NCI-H146 (cell line): ENCODE measurements at regions not wholly inside any gene's neighbourhood (a gene's known extent, or its start where the extent isn't known, plus 50 kb on each side); places are given as distances from the start of the nearest gene placed in this dataset.

Source experiments
- DNase-seq: peaks from one replicate; lab custom pipeline; 2025; lab: John Stamatoyannopoulos, UW

DNA sequence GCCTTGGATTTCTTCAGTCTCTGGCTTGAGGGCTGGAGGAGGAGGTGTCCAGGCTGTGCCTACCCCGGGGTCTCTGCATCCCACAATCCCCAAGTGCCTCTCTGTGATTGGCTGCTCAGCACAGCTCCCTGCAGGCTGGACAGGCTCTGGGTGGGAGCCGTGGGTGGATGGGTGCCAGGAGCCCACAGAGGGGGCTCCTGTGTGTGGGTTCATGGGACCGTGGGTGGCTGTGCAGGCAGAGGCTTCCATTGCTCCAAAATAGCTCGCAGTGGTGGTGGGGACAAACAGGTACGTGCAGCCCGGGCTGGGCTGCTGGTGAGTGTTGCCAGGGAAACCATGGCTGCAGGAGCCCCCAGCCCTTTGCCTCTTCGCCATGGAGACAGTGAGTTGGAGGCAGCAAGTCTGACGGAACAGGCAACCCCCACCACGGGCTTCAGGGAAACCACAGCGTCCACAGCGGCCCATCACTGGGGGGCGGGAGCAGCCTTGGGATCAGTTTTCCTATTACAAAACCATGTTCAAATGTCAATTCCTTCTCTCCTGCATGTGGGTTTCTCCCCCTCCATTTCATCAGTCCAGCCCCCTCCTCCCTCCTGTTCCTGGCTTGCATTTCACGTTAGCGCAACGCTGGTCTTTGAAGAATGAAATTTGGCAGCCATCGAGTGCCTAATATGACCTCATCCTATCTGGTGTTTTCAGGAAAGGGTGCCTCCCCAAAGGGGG lies 155.2 kb downstream of the TRIM29 start:
- no peak for DNase-seq

DNA sequence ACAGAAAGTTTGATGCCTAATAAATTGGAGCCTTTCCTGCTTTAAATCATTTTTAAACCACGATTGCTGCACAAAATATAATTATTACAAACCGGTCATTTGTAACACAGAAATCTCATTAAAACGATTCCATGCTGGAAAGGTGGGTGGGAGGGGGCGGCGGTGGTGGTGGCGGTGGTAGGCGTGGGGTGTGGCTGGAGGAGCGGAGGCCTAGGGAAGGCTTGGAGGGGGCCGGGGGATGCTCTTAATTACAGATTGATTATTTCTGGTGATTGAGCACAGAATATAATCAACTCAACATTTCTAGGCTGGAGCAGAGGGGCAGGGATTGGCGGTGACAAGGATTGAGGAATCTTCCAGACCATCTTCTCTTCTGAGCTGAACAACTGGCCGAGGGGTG lies 157.5 kb downstream of the TRIM29 start:
- no peak for DNase-seq

DNA sequence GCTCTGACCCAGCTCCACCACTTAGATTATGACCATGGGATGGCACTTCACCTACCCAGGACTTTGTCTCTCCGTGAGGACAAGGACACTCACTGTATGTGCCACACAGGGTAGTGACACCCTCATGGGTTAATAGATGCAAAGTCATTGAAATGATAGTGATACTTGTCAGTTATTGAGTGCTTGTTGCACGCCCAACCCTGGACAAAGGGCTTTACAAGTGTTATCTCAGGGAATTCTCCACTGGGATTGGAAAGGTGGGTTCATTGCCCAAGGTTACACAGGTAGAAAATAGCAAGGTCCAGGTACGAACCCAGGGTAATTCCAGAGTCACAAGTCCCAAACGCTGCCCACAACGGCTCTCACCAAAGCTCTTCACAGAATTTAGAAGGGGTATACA lies 158.2 kb downstream of the TRIM29 start:
- no peak for DNase-seq

DNA sequence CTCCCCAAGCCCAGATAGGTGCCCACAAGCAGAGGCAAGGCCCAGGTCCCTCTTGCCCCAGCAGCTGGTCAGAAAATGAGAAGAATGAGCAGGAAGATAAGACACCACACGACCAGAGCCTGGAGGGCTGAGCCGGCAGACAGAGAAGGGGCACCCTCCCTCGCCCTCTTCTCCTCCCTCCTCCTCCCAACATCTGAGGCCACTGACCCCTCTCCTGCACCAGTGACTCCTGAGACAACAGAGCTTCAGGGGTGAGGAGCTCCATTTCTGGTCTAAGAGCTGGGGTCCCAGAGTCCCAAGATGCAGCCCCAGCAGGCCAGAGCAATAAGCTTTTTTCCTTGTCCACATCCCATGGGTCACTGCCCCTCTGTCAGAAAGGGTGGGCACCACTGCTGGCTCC lies 159.2 kb downstream of the TRIM29 start:
- no peak for DNase-seq

DNA sequence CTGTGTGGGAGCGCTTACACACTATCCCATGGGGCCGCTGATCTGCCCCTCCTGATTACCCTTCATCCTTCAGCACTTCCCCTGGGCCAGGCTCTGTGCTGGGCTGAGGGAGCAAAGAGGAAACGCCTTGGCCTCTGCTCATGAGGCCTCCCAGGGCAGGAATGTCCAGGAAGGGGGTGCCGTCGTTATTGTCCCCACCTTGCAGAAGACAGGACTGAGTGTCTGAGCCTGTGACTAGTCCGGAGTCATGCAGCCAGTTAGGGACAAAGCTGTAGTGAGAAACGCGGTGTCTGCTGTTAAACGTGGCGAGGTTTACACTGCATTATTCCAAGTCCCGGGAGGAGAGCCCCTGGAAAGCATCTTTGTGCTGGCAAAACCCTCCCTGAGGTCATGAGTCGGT lies 160.0 kb downstream of the TRIM29 start:
- no peak for DNase-seq

DNA sequence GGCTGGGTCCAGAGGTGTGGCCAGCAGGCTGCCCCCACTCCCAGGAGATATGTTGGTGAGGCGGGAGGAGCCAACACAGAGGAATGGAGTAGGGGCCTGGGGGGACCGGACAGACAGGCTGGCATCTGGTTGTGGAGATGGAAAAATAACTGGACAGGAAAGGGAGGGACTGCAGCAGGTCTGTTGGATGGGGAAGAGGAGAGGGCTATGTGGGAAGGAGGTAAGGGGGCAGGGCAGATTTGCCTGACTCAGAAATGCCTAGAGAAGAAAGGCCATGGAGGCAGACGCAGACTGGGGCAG lies 160.4 kb downstream of the TRIM29 start:
- no peak for DNase-seq

DNA sequence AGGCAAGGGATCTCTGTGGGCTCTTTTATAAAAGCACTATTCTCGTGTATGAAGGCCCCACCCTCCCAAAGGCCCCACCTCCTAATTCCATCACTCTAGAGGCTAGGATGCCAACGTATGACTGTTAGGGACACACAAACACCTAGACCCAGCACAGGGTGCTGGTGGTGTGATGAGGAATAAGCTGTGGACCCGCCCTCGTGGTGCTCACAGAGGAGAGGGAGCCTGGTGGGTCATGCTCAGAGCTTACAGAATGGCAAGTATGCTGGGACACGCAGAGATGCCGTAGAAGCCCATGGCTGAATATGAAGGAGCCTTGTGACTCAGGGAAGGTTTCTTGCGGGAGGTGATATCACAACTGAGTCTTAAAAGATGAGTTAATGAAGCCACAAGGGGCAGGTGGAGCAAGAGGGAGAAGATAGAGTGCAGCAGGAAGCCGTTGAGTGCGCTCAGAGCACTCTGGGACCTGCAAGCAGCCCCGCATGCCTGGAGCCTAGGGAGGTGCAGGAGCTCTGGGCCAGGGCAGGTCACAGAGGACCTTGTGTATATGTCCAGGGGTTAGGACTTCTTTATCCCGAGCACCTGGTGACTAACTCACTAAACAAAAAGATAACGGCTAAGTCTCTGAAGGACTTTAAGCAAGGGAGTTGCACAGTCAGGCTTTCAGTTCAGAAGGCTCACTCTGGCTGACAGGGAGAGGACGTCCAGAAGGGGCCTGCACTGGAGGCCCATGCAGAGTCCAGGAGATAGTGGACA lies 160.9 kb downstream of the TRIM29 start:
- DNase-seq = no peak

DNA sequence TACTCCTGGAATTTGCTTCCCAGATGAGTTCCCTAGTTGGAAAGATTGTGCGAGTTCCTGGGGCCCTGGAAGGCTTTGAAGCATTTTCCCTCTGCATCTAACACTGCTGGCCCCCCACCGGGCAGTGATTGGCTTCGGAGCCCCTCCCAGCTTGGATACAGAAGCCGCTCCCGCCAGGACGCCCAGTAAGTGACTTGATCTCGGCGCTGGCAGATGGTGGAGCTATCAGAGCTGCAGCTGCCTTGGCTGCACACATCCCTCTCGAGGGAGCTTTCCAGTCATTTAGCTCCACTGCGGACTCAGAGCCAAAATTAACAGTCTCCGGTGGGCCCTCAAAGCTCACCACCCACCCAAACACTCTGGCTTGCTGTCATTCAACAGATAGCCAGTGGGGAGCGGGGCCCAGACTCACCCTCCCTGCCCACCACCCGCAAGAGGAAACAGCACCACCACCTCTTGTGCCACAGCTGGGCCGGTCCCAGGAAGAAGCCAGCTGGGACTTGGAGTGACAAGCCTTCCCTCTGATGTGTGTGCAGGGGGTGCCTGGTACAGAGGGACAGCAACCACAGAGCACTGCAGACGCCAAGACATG lies 162.3 kb downstream of the TRIM29 start:
- peak; percentile 92 for DNase-seq

DNA sequence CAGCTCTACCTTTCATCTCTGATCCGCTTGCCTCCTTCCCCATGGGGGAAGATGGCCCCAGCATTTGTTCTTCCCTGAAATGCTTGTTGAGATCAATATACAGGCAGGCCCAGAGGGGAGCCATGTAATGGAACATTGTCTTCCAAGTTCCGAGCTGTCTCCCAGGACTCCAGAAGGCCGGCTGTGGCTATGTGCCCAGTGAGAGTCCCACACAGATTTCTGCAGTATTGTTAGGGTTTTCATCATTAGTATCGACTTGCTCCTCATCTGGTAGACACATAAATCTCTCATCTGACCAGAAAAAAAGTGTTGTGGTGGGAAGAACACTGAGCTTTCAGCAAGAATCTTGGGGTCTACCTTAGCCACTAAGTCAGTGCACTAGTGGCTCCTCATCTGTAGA lies 163.4 kb downstream of the TRIM29 start:
- no peak for DNase-seq

DNA sequence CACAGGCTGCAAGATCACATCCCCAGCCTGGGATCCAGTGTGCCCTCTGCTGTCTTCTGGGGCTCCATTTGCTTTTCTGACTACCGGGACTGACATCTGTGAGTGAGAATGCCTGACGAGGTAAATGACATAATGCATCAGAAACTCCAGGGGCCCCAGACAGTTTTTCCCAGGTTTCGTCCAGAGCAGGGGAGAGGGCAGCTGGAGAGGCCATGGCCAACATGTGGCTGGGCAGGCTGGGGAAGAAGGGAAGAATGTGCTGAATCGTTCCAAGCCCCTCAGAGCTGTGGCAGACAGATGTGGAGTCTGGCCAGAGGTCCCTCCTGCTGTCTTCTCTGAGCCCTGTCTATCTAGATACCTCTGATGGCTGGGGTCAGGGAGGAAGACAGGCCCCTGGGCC lies 163.9 kb downstream of the TRIM29 start:
- no peak for DNase-seq

DNA sequence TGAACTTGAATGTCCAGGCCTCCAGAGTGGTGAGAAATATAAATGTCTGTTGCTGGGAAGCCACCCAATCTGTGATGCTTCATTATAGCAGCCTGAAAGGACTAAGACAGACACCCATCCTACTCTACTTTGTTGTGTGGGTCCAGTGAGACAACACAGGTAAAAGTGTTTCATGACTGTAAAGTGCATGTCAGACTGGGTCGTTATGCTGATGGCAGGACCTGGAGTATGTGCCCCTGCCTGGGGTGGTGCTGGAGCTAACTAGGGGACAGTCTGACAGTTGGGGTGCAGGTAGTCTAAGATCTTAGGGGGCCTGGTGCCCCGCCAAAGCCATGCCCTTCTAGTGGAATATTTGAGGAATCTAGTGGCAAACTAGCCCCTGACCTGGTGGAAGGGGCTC lies 165.6 kb downstream of the TRIM29 start:
- no peak for DNase-seq

DNA sequence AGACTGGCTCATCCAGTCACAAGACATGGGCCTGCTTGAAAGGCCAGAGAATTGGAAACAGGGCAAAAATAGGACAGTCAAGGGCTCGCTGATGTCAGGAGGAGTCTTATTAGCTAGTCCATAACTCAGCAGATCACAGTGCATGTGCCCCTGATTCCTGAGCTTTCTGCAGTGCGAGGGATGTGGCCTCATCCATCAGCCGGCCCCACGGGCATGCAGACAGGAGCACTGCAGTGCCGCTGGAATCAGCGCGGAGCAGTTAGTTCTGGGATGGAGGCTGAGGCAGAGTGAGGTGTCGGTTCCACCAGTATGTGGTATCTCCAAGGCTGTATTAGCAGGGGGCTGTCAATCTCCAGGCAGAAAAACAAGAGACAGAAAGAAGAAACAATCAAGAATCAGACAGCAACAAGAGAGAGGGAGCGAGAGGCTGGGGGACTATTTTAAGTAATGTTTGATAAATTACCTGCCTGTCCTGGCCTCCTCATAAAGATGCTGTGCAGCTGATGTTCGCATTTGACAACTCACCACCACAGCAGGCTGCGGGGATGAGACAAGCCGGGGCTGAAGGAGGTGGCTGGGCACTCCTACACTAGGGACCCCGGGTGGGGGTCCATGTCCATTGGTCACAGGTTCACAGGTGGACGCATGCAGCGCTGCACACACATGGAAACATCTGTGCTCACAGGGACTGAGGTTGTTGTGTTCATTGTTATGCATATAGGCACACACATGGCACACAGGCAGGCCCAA lies 167.2 kb downstream of the TRIM29 start:
- no peak for DNase-seq

DNA sequence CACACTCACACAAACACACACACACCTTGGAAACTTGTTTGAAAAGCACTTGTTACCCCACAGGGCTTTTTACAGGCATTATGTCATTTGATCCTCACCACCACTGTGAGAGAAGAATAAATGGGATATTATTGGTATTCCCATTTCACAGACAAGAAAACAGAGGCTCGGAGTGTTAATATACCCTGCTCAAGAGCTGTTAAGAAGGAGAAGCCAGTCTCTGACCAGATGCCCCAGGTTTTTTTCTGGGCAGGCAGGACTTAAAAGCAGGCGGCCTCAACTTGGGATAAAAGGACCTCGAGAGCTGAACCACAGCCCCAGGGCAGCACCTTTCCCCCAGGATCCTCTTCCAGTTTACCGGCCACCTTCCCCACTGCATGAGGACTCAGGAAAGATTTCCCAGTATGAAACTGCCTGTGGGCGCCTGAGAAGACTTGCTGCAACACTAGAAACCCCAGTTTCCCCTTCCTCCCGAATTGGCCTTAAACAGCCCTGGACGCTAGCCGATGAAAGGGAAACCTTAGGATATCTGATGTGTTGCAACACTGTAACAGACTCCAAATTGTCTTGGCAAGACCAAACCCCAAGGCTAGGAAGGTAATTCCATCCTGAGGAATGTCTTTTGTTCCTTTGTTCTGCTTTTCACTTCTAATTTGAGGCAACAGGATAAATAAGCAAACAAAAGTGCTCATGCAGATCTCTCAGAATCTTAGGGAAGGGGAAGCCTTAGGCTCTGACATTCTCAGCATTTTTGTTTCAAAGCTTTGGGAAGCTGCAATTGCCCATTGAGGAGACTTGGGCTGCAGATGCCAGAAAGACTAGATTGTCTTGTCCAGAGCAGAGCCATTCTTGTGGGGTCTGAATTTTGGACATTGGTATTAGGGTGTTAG lies 173.5 kb downstream of the TRIM29 start:
- no peak for DNase-seq

DNA sequence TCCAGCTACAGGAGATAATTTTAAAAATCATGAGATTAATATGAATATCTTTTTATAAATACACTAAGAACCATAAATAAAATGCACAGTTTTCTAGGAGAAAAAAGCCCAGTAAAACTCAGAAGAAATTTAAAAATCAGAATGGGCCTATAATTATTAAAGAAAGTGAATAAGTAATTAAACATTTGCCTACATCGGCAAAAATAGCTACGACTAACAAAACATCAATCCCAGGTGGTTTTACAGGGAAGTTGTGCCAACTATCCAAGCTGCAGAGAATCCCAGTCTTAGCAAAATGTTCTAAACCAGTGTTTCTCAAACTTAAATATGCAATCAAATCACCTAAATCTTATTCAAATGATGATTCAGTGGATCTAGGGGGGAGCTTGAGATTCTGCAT lies 180.0 kb downstream of the TRIM29 start:
- DNase-seq = no peak

DNA sequence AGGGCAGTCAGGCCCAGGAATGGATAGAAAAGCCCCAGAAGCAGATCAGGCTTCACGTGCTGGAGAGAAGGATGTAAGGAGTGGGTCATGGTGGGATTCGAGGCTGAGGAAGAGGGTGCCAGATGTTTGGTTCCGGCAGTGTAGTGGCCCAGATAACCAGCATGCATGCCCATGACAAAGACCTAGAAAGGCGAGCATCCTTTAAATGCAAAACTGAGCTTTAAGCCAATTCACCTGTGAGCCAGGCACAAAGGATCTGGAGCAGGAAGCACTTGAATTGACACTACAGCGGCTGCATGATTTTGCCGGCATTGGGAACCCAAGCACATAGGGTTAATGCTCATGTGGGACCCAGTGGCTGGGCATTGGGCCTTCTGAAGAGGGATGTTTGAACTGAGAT lies 185.5 kb downstream of the TRIM29 start:
- DNase-seq = no peak

DNA sequence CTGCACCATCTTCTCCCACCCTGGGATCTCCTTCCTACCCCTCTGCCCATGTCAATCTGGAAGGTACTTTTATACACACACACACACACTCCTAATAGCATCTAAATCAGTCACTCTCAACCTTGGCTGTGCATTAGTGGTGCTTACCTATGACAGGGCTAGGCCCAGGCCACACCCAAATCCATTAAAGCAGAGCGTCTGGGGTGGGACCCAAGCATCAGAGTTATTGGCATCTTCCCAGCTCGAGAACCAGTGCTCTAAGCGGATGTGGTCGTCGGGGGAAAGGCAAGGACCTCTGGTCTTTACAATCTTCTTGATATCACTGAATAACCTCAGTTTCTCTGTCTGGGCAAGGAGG lies 194.6 kb downstream of the TRIM29 start:
- no peak for DNase-seq

DNA sequence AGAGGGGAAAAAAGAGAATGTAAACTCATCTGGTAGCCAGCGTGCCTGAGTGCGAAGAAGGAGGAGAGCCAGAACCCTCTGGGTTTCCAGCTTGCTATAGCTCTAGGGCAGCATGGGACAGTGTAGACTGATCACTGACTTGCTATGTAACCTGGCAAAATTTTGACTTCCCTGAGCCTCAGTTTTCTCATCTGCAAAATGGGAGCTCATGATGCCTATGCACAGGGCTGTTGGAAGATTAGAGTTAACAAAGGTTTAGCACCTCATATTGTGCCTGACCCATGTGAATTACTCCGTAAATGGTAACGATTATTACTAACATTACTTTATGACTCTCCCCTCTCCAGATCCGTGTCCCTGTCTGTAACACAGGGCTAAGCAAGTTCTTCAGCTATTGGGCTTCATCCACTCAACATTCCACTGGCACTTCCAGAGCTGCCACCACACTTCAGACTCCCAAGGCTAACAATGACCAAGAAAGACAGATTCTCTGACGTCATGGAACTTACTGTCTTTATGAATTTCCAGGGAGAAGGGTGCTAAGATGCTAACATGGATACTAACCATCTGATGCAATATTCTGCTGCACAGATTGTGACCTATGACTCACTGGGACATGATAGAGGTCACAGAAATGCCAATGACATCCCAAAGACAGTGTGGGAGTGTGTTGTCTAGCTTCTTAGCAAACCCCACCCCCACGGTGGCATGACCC lies 195.2 kb downstream of the TRIM29 start:
- DNase-seq = no peak

DNA sequence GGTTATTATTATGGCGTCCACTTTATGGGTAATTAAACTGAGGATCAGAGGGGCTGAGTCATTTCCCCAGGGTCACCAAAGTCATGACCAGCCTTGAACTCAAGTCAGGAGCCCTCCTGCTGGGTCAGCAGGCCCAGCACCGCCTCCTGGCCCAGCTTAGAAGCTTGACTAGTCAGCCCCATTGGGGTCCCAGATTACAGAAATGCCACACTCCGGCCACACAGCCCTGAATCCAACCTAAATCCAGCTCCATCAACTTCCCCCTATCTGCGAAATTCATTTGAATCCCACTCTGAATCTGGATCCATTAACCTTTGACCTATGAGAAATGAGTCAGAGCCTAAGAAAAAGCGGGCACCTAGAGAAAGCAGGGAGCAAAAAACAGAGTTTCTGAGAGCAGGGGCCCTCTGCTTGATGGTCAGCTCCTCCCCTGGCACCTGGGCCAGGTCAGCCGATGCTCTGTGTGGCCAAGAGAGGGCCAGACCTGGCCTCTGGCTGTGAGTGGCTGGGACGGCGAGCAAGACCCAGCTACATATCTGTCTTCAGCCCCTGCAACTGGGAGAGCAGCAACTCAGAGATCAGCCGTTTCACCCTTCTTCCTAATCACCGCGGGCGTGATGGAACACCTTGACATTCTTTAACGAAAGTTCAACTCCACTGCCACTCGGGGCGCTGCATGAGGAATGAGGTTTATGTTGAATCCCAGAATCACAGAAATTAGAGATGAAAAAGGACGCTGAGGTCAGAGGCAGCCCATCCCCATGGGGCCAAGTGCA lies 196.1 kb downstream of the TRIM29 start:
- DNase-seq = no peak

DNA sequence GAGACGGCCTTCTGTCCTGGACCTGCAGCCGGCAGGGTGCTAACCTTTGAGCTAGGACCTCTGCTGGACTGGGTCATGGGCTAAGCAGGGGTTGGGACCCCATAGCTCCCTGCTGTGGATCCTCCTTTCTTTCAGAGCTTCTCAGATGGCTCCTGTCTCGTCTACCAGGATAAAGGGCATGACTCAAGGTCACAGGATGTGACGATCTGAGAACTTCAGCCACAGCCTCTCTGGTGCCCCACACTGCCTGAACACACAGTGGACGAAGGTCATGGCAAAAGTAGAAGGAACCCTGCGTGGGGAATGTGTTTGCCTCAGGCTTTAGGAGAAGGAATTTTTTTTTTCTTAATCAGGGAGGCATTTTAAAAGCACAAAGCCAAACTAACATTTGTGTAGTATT lies 196.7 kb downstream of the TRIM29 start:
- no peak for DNase-seq

DNA sequence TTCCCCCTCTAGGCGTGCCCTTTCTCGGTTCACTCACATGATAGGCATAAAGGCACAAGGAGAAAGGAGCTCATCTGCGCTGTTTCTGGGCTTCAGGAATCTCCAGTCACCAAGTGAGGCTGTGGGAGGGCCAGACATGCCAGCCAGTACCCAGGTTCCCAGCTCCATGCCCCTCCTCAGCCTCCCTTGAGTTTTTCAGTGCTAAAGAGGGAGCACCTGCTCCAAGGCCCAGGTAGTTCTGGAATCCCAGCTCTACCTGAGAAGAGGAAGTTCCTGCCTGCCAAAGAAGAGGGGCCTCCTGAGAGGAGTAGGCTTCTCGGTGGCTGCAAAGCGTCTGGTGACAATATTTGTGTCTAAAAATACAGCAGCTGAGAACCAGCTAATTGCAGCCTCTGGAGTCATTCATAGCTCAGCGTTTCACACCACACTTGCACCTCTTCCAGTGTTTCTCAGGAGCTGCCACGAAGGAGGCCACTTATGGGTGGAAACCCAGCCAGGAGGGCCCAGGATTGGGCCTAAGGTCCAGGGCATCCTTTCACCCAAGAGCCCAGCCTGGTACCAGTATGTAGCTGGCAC lies 197.4 kb downstream of the TRIM29 start:
- no peak for DNase-seq
